ENCODE measurements at regions not wholly inside any gene's neighbourhood (a gene's known extent, or its start where the extent isn't known, plus 50 kb on each side); places are given as distances from the start of the nearest gene placed in this dataset.

DNA sequence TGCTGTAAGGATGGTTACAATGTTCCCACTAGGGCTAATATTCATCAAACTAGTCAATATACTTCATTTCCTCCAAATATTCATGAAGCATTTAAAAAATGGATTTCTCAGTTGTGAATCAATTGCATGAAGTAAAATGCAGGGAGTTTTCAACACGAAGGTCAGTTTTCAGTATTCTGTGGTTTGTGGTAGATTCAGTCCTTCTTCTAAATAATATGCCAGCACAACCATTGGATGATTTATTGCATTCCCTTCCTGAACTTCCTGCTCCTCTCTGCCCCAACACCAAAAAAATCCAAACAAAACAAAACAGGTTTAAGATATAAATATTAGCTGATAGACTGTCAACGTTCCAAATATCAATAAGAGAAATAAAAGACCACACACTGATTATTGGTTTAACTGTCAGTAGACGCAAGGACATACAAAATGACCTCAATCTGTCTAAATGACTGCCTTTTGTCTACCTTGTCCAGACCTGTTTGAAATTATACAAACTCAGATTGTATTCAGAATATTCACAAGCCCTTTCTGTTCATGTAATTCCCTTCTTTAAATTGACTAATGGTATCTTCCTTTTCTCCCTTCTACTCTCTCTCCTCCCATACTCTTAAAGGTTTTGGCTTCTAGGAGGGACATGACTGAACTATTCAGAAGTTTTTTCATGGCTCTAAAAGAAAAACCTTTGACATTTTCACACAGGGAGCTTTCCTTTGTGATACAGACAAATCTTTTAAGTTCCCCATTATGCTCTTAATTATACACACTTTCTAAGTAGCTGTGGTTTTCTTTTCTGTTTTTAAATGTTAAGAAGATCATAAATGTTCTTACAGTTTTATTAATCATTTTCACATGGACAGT lies 92.6 kb upstream of the STT3B start:
- DNase-seq = no peak

- no peak for DNase-seq
These were observed 91.8 kb upstream of the STT3B start for GRCh38 chr3:31440878-31441277.

GRCh38 chr3:31442755-31443154 lies 90.0 kb upstream of the STT3B start:
- DNase-seq = no peak

GRCh38 chr3:31444220-31445142 lies 88.2 kb upstream of the STT3B start:
- DNase-seq = no peak

DNA sequence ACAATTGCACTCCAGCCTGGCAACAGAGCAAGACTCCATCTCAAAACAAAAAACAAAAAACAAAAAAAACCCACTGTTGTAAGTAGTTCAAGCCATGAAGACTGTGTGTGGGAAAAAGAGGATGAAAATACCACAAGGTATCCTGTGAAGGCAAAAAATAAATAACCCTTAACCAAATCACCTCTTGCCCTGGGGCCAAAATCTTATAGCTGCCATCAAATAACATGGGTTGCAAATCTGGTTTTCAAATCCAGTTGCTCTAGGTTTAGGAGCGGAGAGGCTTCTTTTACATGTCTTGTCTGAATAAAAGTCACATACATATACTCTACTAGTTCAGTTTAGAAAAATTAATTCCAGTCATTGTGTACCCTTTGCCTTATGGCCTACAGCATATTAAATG lies 87.0 kb upstream of the STT3B start:
- no peak for DNase-seq

DNA sequence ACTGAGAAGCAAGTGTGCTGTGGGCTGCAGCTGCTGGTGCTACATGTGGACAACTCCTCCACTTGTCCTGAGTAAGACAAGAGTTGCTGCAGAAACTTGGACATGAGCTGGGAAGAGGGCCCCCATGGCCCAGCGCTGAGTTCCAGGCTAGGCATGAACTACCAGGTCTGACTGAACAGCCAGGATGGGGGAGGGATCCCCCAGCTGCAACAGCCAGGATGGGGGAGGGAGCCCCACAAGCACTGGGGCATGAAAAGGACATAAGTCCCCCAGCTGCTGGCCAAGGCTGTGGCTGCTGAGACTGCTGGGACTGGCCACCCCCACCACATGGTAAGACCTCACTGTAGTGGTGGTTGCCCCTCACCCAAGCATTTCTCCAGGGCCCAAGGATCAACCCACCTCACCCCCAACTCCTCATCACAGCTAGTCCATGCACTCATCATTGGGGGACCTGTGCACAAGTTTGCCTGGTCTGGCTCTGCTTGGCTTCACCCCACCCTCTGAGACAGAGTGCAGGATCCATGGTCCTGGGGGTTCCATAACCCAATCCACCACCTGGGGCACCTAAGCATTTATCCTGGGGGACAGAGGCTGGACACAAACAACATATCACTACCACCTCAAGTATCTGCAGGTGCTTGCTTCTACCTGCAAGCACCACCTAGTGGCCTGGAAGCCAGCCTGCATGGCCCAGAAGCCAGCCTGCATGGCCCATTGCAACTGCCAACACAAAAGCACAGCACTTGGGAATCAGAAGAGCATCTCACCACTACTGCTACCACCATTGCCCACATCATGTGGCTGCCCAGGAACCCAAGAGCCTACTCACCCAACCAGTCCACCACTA lies 84.5 kb upstream of the STT3B start:
- DNase-seq = peak; percentile 20

GRCh38 chr3:31448882-31449243 lies 83.9 kb upstream of the STT3B start:
- DNase-seq = no peak

DNA sequence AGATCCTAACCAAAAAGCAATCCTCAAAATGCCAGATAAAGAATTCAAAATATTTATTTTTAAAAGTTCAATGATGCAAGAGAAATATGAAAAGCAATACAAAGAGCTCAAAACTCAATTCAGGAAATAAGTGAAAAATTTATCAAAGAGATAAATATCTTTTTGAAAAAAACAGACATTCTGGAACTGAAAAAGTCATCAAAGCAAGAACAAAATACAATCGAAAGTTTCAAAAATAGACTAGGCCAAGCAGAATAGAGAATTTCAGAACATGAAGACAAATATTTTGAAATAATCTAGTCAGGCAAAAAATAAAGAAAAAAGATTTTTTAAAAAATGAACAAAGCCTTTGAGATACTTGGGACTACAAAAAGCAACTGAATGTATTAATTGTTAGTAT lies 83.4 kb upstream of the STT3B start:
- no peak for DNase-seq

DNA sequence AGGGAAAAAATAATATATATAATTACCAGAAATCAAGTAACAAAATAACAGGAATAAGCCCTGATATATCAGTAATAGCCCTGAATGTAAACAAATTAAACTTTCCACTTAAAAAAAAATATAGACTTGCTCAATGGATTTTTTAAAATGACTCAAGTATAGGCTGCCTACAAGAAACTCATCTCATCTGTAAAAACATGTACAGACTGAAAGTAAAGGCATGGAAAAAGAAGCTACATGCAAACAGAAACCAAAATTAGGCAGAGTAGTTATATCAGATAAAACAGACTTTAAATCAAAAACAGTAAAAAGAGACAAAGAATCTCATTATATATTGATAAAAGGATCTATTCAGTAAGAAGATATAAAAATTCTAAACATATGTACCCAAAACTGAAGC lies 82.4 kb upstream of the STT3B start:
- DNase-seq = no peak

- DNase-seq = no peak
These were observed 80.1 kb upstream of the STT3B start for GRCh38 chr3:31452495-31453106.

DNA sequence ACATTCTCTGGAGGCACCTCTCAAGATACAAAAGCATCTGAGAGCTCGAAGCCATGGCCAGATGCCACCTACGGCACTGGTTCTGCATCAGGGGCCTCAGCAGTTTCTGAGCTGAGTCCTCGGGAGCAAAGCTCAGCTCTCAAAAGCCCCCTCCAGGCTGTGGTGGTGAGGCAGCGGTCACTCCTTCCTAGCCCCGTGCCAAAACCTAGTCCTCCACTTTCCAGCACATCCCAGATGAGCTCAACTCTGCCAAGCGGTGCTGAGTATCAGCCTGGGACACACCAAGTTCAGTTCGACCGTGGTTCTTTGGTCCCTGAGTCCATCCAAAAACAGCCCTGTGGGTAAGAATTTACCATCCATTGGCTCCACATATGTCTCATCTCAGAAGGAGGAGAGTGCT lies 79.3 kb upstream of the STT3B start:
- DNase-seq = no peak

- no peak for DNase-seq
These were observed 77.2 kb upstream of the STT3B start for GRCh38 chr3:31455524-31455923.

DNA sequence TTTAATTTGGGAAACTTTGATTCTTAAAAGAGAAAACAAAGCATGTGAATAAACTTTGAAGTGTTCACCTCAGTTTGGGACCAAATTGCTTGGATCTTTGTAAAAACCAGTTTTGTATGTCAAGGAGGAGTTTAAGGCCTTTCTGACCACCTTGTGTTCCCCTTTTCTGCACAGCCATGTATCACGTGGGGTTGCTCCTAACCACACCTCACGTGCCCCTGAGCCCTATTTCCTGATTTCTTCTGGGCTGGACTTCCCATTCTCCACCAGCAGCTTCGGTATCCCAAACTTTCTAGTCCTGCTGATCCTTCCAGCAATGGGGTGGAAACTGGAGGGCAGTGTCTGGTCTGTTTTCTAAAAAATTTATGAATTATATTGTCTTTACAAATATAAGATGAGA lies 76.4 kb upstream of the STT3B start:
- DNase-seq = no peak

- DNase-seq = no peak
These were observed 71.3 kb upstream of the STT3B start for GRCh38 chr3:31461426-31461825.

- DNase-seq = no peak
These were observed 70.6 kb upstream of the STT3B start for GRCh38 chr3:31462050-31462569.

- DNase-seq = no peak
These were observed 66.7 kb upstream of the STT3B start for GRCh38 chr3:31465999-31466398.

GRCh38 chr3:31466866-31467265 lies 65.9 kb upstream of the STT3B start:
- no peak for DNase-seq

- DNase-seq = no peak
These were observed 64.3 kb upstream of the STT3B start for GRCh38 chr3:31468433-31468832.

- DNase-seq = no peak
These were observed 63.3 kb upstream of the STT3B start for GRCh38 chr3:31469385-31469784.

DNA sequence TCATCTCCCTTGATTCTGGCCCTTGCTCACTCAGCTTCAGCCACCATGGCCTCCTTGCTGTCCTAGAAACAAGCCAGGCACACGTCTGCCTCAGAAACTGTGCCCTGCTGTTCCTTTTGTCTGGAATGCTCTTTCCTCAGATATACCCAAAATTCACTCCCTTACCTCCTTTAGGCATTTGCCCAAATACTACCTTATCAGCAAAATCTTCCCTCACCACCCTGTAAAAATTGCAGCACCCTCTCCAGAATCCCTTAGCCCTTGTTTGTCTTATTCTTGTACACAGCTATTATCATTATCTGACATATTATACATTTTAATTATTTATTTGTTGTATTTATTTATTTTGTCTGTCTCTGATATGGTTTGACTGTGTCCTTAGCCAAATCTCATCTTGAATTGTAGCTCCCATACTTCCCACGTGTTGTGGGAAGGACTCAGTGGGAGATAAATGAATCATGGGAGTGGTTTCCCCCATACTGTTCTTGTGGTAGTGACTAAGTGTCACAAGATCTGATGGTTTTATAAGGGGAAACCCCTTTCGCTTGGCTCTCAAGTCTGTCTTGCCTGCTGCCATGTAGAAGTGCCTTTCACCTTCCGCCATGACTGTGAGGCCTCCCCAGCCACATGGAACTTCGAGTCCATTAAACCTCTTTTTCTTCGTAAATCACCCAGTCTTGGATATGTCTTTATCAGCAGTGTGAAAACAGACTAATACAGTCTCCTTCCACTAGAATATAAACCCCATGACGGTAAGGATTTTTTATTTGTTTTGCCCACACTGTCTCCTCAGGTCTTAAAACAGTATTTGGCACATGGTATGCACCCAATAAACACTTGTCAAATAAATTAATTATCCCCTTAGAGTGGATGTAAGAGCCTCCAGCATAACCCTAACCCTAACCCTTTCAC lies 60.0 kb upstream of the STT3B start:
- DNase-seq = no peak

DNA sequence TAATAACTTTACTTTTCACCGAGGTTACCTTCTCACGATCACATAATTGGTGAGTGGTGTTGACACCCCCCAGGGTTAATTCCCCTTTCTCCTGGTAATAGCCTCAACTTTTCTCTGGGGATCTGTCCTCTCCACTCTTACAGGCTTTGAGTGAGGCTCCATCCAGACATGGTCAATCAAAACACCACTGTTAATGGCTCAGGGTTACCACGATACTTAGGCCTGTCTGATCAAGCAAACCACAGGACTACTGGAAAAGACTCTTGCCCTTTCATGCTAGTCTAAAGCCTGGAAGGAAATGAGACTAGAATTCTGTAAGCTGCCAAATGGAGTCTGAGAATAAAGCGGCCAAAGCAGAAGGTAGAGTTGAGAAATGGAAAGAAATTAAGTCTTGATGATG lies 56.5 kb upstream of the STT3B start:
- no peak for DNase-seq
